GM04503 (cell line): ENCODE measurements at regions not wholly inside any gene's neighbourhood (a gene's known extent, or its start where the extent isn't known, plus 50 kb on each side); places are given as distances from the start of the nearest gene placed in this dataset.
"Not testable (repeated sequence)": the region's sequence is repeated elsewhere in the genome, so short reads cannot be mapped to it uniquely, and the experiment has no call there.

ENCODE experiments used
- DNase-seq: peaks from one replicate; pipeline ENCODE4 v3.0.0-alpha.2; 2012; ENCODE audit warnings: low read depth

- DNase-seq, result no peak
Measured at GRCh38 chr1:10911490-10912166, 100.8 kb upstream of the TARDBP start.

- no peak for DNase-seq
Measured at GRCh38 chr1:10912441-10912840, 100.0 kb upstream of the TARDBP start.

- DNase-seq, result no peak
Measured at GRCh38 chr1:10914056-10914455, 98.4 kb upstream of the TARDBP start.

GRCh38 chr1:10915594-10915993 lies 96.9 kb upstream of the TARDBP start:
- no peak for DNase-seq

GRCh38 chr1:10916311-10916710 lies 96.1 kb upstream of the TARDBP start:
- DNase-seq, result no peak

- no peak for DNase-seq
Measured at GRCh38 chr1:10916991-10917390, 95.5 kb upstream of the TARDBP start.

GRCh38 chr1:10917513-10918454 lies 94.7 kb upstream of the TARDBP start:
- no peak for DNase-seq

GRCh38 chr1:10918531-10918930 lies 93.9 kb upstream of the TARDBP start:
- peak; percentile 26 for DNase-seq

- DNase-seq, result no peak
Measured at GRCh38 chr1:10920063-10920626, 92.3 kb upstream of the TARDBP start.

- DNase-seq, result not testable (repeated sequence)
Measured at GRCh38 chr1:10922315-10923060, 90.0 kb upstream of the TARDBP start.

- DNase-seq, result no peak
Measured at GRCh38 chr1:10924030-10924429, 88.4 kb upstream of the TARDBP start.

- DNase-seq, result no peak
Measured at GRCh38 chr1:10928654-10929053, 83.8 kb upstream of the TARDBP start.

- no peak for DNase-seq
Measured at GRCh38 chr1:10932088-10932487, 80.4 kb upstream of the TARDBP start.

- no peak for DNase-seq
Measured at GRCh38 chr1:10934150-10934818, 78.2 kb upstream of the TARDBP start.

- no peak for DNase-seq
Measured at GRCh38 chr1:10935246-10935645, 77.2 kb upstream of the TARDBP start.

- DNase-seq, result no peak
Measured at GRCh38 chr1:10935724-10936123, 76.7 kb upstream of the TARDBP start.

GRCh38 chr1:10936998-10937901 lies 75.2 kb upstream of the TARDBP start:
- no peak for DNase-seq

- DNase-seq, result no peak
Measured at GRCh38 chr1:10938741-10939417, 73.6 kb upstream of the TARDBP start.

- no peak for DNase-seq
Measured at GRCh38 chr1:10939654-10940450, 72.6 kb upstream of the TARDBP start.
